ENCODE measurements at regions not wholly inside any gene's neighbourhood (a gene's known extent, or its start where the extent isn't known, plus 50 kb on each side); places are given as distances from the start of the nearest gene placed in this dataset.

DNA sequence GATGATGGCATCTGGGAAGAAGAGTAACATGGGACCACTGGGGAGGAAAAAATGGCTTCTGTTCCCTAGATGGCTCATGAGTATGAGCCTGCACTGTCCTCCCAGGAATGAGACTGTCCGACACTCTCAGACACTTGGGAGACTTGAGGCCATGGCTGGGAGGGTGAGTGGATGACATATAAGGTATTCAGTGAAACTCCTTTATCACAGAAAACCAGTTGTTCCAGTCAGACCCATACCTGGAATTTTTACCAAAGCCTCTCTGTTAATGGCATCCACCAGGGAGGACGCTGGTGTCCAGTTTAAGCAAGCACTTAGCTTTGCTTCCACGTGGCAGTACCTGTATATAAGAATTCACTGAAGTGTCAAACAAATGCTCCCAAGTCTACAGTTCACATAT lies 116.7 kb upstream of the C10orf90 start:
- no peak for DNase-seq (ENCODE audit: low read depth)
- H3K4me3 ChIP-seq (ENCODE audit: low read depth, low read length) = no peak overlapping the region
- TF ChIP-seq, protein P1, sequence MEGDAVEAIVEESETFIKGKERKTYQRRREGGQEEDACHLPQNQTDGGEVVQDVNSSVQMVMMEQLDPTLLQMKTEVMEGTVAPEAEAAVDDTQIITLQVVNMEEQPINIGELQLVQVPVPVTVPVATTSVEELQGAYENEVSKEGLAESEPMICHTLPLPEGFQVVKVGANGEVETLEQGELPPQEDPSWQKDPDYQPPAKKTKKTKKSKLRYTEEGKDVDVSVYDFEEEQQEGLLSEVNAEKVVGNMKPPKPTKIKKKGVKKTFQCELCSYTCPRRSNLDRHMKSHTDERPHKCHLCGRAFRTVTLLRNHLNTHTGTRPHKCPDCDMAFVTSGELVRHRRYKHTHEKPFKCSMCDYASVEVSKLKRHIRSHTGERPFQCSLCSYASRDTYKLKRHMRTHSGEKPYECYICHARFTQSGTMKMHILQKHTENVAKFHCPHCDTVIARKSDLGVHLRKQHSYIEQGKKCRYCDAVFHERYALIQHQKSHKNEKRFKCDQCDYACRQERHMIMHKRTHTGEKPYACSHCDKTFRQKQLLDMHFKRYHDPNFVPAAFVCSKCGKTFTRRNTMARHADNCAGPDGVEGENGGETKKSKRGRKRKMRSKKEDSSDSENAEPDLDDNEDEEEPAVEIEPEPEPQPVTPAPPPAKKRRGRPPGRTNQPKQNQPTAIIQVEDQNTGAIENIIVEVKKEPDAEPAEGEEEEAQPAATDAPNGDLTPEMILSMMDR (IDR thresholded peaks at IDR 0.05; ENCODE audit: insufficient read depth, low read length, poor library complexity, severe bottlenecking) = no peak
- H3K36me3 ChIP-seq (ENCODE audit: control insufficient read depth, insufficient read depth, low read length) = no peaks in the 10 kb centered on the region
- no peaks in the 10 kb centered on the region for H3K27me3 ChIP-seq (ENCODE audit: control insufficient read depth, insufficient read depth, low read length)

DNA sequence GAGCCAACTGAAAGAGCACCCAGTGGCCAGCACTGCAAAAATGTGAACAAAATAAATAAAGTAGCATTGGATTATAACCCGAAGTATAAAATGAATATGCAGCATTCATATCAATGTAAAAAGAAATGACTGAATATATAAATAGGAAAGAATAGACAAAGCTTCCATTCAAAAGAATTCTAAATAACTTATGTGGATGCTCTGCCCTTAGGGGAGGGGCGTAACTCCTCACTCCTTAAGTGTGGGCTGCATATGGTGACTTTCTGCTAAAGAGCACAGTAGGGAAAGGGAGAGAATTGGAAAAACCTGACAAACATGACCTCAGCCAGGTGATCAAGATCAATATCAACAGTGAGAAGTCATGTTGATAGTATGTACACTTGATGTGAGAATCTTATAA lies 109.9 kb upstream of the DOCK1 start:
- DNase-seq (ENCODE audit: low read depth) = no peak
- H3K27me3 ChIP-seq (ENCODE audit: control insufficient read depth, insufficient read depth, low read length) = no peaks in the 10 kb centered on the region
- TF ChIP-seq, protein P1 (IDR thresholded peaks at IDR 0.05; ENCODE audit: insufficient read depth, low read length, poor library complexity, severe bottlenecking) = no peak

DNA sequence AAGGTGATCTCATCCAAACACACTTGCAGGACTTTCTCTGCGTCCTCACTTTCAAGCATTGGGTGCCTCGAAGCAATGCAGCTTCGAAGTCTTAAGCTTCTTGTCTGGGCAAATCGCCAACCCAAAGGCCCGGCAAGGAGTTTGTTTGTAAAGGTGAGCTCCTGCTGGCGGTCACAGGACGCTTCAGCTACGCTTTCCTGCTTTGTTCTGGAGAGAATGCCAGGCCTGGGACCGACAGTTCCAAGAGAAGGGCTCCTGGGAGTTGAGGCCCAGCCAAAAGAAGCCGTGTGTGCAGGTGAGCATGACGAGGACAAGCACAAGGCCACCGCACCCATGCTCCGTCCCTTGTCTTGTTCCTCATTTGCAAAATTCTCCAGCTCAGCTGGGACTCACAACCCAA lies 106.6 kb upstream of the DOCK1 start:
- no peaks in the 10 kb centered on the region for H3K27me3 ChIP-seq (ENCODE audit: control insufficient read depth, insufficient read depth, low read length)
- H3K36me3 ChIP-seq (ENCODE audit: control insufficient read depth, insufficient read depth, low read length) = no peaks in the 10 kb centered on the region
- TF ChIP-seq, protein P1 (IDR thresholded peaks at IDR 0.05; ENCODE audit: insufficient read depth, low read length, poor library complexity, severe bottlenecking) = no peak
- no peak for DNase-seq (ENCODE audit: low read depth)
- H3K4me3 ChIP-seq (ENCODE audit: low read depth, low read length) = no peak overlapping the region

More for the DNA sequence above, 109.9 kb upstream of the DOCK1 start:
- H3K4me3 ChIP-seq (ENCODE audit: low read depth, low read length) = no peak overlapping the region
- H3K36me3 ChIP-seq (ENCODE audit: control insufficient read depth, insufficient read depth, low read length) = no peaks in the 10 kb centered on the region

DNA sequence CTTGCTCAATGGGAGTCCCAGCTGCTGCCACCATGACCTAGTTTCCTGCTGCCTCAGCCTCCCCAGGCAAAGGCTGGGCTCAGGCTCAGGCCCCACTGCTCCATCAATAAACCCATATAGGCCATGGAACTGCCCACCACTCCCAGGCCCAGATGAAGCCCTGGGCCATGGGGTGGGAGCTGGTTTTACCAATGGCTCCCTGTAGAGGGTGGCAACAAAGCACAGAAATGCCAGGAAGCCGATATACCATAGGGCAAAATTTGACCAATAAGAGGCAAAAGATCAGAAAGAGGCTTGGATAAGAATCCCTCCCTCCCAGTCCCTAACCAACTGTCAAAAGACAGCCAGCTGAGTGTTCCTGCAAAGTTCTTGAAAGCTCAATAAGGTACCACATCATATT lies 101.8 kb upstream of the DOCK1 start:
- TF ChIP-seq, protein P1 (IDR thresholded peaks at IDR 0.05; ENCODE audit: insufficient read depth, low read length, poor library complexity, severe bottlenecking) = no peak
- no peak for DNase-seq (ENCODE audit: low read depth)
- no peaks in the 10 kb centered on the region for H3K36me3 ChIP-seq (ENCODE audit: control insufficient read depth, insufficient read depth, low read length)
- no peak overlapping the region for H3K4me3 ChIP-seq (ENCODE audit: low read depth, low read length)
- no peaks in the 10 kb centered on the region for H3K27me3 ChIP-seq (ENCODE audit: control insufficient read depth, insufficient read depth, low read length)

DNA sequence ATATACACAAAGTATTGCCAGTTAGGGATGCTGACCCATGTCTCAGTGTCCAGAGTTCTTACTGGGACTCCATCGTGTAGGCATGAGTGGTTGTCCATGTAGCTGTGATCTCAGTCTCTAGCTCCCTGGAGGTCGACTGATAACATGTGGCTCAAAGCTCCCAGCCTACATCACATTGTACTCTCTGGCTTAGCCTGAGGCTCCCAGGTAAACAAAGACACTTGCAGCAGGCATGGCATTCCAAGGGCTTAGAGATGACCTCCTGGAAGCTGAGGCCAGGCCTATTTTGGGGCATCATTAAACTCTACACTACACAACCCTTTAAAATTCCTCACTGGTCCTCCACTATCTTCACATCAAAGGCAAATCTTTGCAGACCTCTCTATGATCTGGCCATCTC lies 100.8 kb upstream of the DOCK1 start:
- TF ChIP-seq, protein P1 (IDR thresholded peaks at IDR 0.05; ENCODE audit: insufficient read depth, low read length, poor library complexity, severe bottlenecking) = no peak
- H3K4me3 ChIP-seq (ENCODE audit: low read depth, low read length) = no peak overlapping the region
- no peak for DNase-seq (ENCODE audit: low read depth)
- no peaks in the 10 kb centered on the region for H3K27me3 ChIP-seq (ENCODE audit: control insufficient read depth, insufficient read depth, low read length)
- H3K36me3 ChIP-seq (ENCODE audit: control insufficient read depth, insufficient read depth, low read length) = no peaks in the 10 kb centered on the region

DNA sequence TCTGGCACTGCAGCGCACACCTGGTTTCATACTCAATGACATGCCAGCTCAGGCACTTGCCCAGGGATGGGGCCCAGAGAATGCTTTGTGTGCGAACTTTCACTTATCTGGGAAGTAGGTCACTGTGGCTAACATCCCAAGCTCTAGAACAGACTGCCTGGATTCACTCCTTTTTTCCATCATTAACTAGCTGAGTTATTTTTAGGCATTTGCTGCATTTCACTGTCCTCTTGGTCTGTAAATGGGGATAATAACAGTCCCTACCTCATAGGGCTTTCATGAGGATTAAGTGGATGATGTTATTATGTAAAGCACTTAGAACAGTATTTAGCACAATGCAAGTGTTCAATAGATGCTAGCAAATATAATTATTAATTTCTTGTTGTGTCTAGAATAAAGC lies 98.7 kb upstream of the DOCK1 start:
- no peak for DNase-seq (ENCODE audit: low read depth)
- TF ChIP-seq, protein P1 (IDR thresholded peaks at IDR 0.05; ENCODE audit: insufficient read depth, low read length, poor library complexity, severe bottlenecking) = no peak
- Histone ChIP-seq H3K36me3 (ENCODE audit: control insufficient read depth, insufficient read depth, low read length) (no peaks in the 10 kb centered on the region), H3K4me3 (ENCODE audit: low read depth, low read length) (no peak overlapping the region), H3K27me3 (ENCODE audit: control insufficient read depth, insufficient read depth, low read length) (no peaks in the 10 kb centered on the region)
